Lung (tissue), 11 donors: ENCODE measurements at regions not wholly inside any gene's neighbourhood (a gene's known extent, or its start where the extent isn't known, plus 50 kb on each side); places are given as distances from the start of the nearest gene placed in this dataset.

Experiments
- ATAC-seq: fragments of 200-7000 bp; cut with Tn5 transposase; one replicate; pipeline ENCODE4 v1.9.1; 2020; ENCODE audit warnings: moderate number of reproducible peaks; ENCODE audit not compliant: insufficient read depth, low FRiP score
- DNase-seq, 3 donors: peaks; one replicate each; pipeline ENCODE4 v3.0.0-alpha.2; 2013 to 2017
- H3K27ac ChIP-seq, 2 donors: one replicate each; pipeline ENCODE4 v1.5.1; 2013; ENCODE audit warnings: mild to moderate bottlenecking in 2 of 2, moderate library complexity in 2 of 2, control low read depth in 1 of 2, inconsistent platforms in 1 of 2, low read depth in 1 of 2, low read length in 1 of 2
- H3K27me3 ChIP-seq, 3 donors: one replicate each; pipeline ENCODE4 v1.5.1; 2013; ENCODE audit warnings: low read length in 2 of 3; ENCODE audit not compliant: control insufficient read depth in 3 of 3, insufficient read depth in 3 of 3
- H3K36me3 ChIP-seq, 4 donors: one replicate each; pipeline ENCODE4 v1.5.1; 2013; ENCODE audit warnings: low read length in 4 of 4, mild to moderate bottlenecking in 1 of 4, moderate library complexity in 1 of 4; ENCODE audit not compliant: control insufficient read depth in 4 of 4, insufficient read depth in 4 of 4
- H3K4me1 ChIP-seq, 5 donors: one replicate each; pipeline ENCODE4 v1.5.1; 2013; ENCODE audit warnings: low read length in 5 of 5, mild to moderate bottlenecking in 2 of 5, moderate library complexity in 1 of 5; ENCODE audit not compliant: control insufficient read depth in 5 of 5, insufficient read depth in 5 of 5
- H3K4me3 ChIP-seq: one replicate; pipeline ENCODE4 v1.5.1; 2013; ENCODE audit warnings: mild to moderate bottlenecking, control low read depth, moderate library complexity
- H3K9ac ChIP-seq, 2 donors: one replicate each; pipeline ENCODE4 v1.5.1; 2013; ENCODE audit warnings: low read length in 2 of 2, control low read depth in 1 of 2; ENCODE audit not compliant: insufficient read depth in 1 of 2
- H3K9me3 ChIP-seq, 4 donors: one replicate each; pipeline ENCODE4 v1.5.1; 2013; ENCODE audit warnings: low read length in 3 of 4, mild to moderate bottlenecking in 1 of 4, moderate library complexity in 1 of 4; ENCODE audit not compliant: control insufficient read depth in 4 of 4, insufficient read depth in 3 of 4
- CTCF ChIP-seq: IDR thresholded peaks from 2 replicates; pipeline ENCODE4 v1.5.1; 2012; ENCODE audit warnings: mild to moderate bottlenecking; ENCODE audit errors: control extremely low read depth, extremely low read depth
- WGBS, 2 donors: extraction: QIAGEN DNeasy Blood & Tissue Kit; methylation state at CpG; one replicate each; pipeline ENCODE4 v1.1.7; 2013; 5-methylcytosine and 5-hydroxymethylcytosine counted together
- donor health status: control.
- donor health status: control.
- donor health status: Bipolar disorder and iron deficiency.
- donor health status: healthy.
- donor health status: DM: yes; HTN: yes; CAD: no.

- no peaks in the 10 kb centered on the region for H3K36me3 ChIP-seq
- 30 to 72% methylated on average over 2 of the region's 2 CpGs for WGBS, 2 donors
- DNase-seq (no peak), ATAC-seq (peak; percentile 57)
- H3K9me3 ChIP-seq, result peaks cover 0 to 2% (median 0%) of the 10 kb centered on the region in 4 donors
- no peak overlapping the region for H3K9ac ChIP-seq
- H3K4me3 ChIP-seq, result no peak overlapping the region
- TF ChIP-seq CTCF, result no peak
- no peak overlapping the region for H3K27ac ChIP-seq
- H3K27me3 ChIP-seq, result peaks cover 0 to 3% (median 0%) of the 10 kb centered on the region in 3 donors
- H3K4me1 ChIP-seq, result peaks cover 0 to 3% (median 0%) of the 10 kb centered on the region in 5 donors
These were observed 229.8 kb downstream of the DRD1 start for GRCh38 chr5:175214152-175214551.

GRCh38 chr5:175211956-175212756, 231.8 kb downstream of the DRD1 start:
- DNase-seq (no peak), ATAC-seq (no peak)
- WGBS, 2 donors, result 61 to 74% methylated on average over 8 of the region's 8 CpGs

GRCh38 chr5:175207321-175208040, 236.5 kb downstream of the DRD1 start:
- Histone ChIP-seq H3K36me3 (no peaks in the 10 kb centered on the region), H3K4me1 (no peaks in the 10 kb centered on the region), H3K27me3 (peaks cover 2 to 8% (median 3%) of the 10 kb centered on the region in 3 donors), H3K9me3 (peaks cover 0 to 3% (median 0%) of the 10 kb centered on the region in 4 donors), H3K27ac (no peak overlapping the region), H3K4me3 (no peak overlapping the region), H3K9ac (no peak overlapping the region)
- 52 to 63% methylated on average over 18 of the region's 18 CpGs for WGBS, 2 donors
- no peak for DNase-seq
- no peak for ATAC-seq
- no peak for TF ChIP-seq CTCF

More at GRCh38 chr5:175211956-175212756, 231.8 kb downstream of the DRD1 start:
- H3K27me3 ChIP-seq, result peaks cover 0 to 8% (median 3%) of the 10 kb centered on the region in 3 donors
- no peak for TF ChIP-seq CTCF
- H3K9ac ChIP-seq, result no peak overlapping the region
- no peaks in the 10 kb centered on the region for H3K36me3 ChIP-seq
- peaks cover 0 to 2% (median 0%) of the 10 kb centered on the region in 4 donors for H3K9me3 ChIP-seq
- H3K4me1 ChIP-seq, result peaks cover 0 to 3% (median 0%) of the 10 kb centered on the region in 5 donors
- no peak overlapping the region for H3K27ac ChIP-seq
- H3K4me3 ChIP-seq, result no peak overlapping the region
